Astrocyte of the cerebellum (primary cell): ENCODE measurements at regions not wholly inside any gene's neighbourhood (a gene's known extent, or its start where the extent isn't known, plus 50 kb on each side); places are given as distances from the start of the nearest gene placed in this dataset.

Experiments
- DNase-seq: peaks from one replicate; pipeline ENCODE4 v3.0.0-alpha.2; 2011; ENCODE audit warnings: low read depth
- H3K4me3 ChIP-seq: 2 replicates; pipeline ENCODE4 v1.5.1; 2011; ENCODE audit warnings: mild to moderate bottlenecking, low read depth, low read length, moderate library complexity
- CTCF ChIP-seq: IDR thresholded peaks from 2 replicates; pipeline ENCODE4 v1.5.1; 2012; ENCODE audit warnings: low read length, low read depth, moderate library complexity, mild to moderate bottlenecking; ENCODE audit errors: missing control alignments
- in situ Hi-C: cut with HindIII; loops from 2 replicates; pipeline ENCODE4 v1.10.0; 2017; ENCODE audit warnings: low sequenced_read_pairs

DNA sequence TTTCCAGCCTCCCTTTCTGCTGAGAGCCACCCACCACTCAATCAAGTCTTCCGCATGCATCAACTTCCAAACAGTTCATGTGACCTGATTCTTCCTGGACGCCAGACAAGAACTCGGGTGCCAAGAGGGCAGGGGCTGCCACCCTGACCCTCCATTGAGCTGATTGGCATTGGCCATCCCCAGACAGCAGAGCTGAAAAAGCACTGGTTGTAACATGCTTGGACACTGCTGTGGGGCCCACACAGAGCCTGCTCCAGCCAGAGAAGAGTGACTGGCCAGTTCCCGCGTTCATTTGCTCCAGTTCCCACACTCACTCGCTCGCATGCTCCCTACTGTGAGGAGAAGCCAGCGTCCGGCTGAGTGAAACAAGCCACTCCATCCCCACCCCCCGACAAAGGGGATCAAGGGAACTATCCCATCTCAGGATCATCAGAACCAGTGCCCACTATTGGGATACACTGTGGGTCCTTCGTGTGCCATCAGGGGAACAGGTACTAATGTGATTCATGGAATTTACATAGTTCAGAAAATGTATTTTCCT lies 420.3 kb downstream of the NPHP4 start:
- no peak overlapping the region for H3K4me3 ChIP-seq
- no peak for DNase-seq
- in situ Hi-C loops = no loop called here
- no peak for TF ChIP-seq CTCF

- TF ChIP-seq CTCF = no peak
- no peak overlapping the region for H3K4me3 ChIP-seq
- in situ Hi-C loops = no loop called here
- no peak for DNase-seq
Observed at GRCh38 chr1:5571438-5571837, 420.8 kb downstream of the NPHP4 start.

DNA sequence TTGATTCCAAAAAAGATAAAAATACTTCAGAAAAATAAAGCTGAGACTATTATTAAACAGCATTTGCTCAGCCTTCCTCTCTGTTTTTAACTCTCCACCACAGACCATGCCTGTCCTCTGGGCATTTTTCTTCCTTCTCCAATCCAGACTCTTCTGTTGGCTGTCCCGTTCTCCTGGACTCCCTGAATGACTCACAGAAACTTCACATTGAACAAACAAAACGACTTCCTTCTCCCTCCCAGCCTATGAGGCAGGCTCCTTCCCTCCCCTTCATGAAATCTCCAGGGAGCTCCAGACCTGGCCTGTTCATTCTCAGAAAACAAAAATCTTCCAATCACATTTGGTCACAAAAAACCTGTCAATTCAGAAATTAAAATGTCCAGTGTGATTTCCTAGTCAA lies 421.3 kb downstream of the NPHP4 start:
- in situ Hi-C loops = no loop called here
- no peak for DNase-seq
- H3K4me3 ChIP-seq = no peak overlapping the region
- TF ChIP-seq CTCF = no peak

- DNase-seq = no peak
- no peak for TF ChIP-seq CTCF
- in situ Hi-C loops = no loop called here
- no peak overlapping the region for H3K4me3 ChIP-seq
Observed at GRCh38 chr1:5568321-5568720, 423.9 kb downstream of the NPHP4 start.

DNA sequence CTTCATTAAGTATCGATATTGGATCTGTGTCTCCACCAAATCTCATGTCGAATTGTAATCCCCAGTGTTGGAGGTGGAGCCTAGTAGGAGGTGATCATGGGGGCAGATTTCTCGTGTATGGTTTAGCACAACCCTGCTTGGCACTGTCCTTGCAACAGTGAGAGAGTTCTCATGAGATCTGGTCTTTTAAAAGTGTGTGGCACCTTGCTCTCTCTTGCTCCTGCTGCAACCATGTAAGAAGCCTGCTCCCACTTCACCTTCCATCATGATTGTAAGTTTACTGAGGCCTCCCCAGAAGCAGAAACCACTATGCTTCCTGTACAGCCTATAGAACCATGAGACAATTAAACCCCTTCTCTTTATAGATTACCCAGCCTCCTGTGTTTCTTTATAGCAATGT lies 424.4 kb downstream of the NPHP4 start:
- no peak for TF ChIP-seq CTCF
- no peak overlapping the region for H3K4me3 ChIP-seq
- no peak for DNase-seq
- in situ Hi-C loops = no loop called here

GRCh38 chr1:5566924-5567323 lies 425.3 kb downstream of the NPHP4 start:
- no peak for DNase-seq
- no peak for TF ChIP-seq CTCF
- H3K4me3 ChIP-seq = no peak overlapping the region
- in situ Hi-C loops = no loop called here
